HG03175 (cell line): ENCODE measurements at regions not wholly inside any gene's neighbourhood (a gene's known extent, or its start where the extent isn't known, plus 50 kb on each side); places are given as distances from the start of the nearest gene placed in this dataset.

Source experiments
- ATAC-seq: cut with Tn5 transposase; IDR thresholded peaks from one replicate; pipeline ENCODE4 v1.9.1; 2021; ENCODE audit warnings: mild to moderate bottlenecking, moderate library complexity; ENCODE audit not compliant: unreplicated experiment

DNA sequence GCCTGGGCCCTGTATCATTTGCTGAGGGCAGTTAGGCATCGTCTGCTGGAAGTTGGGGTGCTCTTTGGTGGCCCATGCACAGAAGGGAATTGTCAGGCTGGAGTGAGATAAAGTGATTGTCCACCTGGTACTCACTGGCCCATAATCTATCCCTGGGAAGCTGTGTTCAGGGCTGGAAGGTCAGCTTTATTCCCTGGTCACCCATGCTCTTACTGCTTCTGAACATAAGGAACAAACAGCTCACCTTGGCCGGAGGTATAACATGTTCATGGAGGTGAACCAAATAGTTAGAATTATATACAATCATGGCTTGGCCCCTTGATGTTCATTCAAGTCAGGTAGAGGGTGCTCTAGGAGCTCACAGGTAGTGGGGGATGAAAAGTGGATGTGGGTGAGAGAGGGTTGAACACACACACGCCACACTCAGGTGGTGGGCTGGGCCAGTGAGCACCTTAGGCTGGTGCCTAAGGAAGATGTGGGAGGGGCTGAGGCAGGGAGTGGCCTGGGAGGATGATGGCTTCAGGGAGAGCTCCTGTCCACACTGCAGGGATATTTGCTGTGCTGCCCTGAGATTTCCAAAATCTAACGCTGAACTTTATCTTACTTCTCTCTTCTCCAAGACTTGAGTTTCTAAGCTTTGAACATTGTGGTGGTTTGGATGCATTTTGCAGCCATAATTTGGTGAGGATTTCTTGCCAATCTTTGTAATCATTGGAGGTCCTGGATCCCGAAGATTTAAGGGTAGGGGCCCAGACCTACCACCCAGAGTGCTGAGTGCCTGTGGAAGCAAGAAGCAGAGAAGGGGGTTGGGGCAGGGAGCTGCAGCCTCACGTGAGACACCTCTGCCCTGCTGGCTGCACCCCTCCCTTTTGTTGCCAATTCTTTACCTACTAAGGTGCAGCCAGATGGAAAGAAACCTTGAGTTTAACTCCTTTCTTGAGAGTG, 420.6 kb downstream of the ZNF536 start:
- ATAC-seq = no peak

DNA sequence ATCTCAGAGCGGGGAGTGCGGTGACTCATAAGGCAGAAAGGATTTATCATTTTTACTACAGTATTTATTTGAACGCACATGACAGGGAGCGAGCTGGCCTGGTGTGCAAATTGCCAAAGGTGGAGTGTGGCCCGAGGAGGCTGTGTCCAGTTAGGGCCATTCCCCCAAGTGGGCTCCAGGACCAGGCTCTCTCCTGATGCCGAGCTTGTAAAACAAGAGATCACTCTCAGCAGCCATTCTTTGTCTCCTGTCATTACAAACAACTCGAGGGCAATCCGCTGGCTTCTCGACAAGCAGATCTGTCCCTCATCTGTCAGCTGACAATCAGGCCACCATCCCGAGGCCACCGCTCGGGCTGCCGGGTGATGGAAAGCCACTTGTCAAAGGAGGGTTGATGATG, 418.9 kb downstream of the ZNF536 start:
- ATAC-seq = no peak

DNA sequence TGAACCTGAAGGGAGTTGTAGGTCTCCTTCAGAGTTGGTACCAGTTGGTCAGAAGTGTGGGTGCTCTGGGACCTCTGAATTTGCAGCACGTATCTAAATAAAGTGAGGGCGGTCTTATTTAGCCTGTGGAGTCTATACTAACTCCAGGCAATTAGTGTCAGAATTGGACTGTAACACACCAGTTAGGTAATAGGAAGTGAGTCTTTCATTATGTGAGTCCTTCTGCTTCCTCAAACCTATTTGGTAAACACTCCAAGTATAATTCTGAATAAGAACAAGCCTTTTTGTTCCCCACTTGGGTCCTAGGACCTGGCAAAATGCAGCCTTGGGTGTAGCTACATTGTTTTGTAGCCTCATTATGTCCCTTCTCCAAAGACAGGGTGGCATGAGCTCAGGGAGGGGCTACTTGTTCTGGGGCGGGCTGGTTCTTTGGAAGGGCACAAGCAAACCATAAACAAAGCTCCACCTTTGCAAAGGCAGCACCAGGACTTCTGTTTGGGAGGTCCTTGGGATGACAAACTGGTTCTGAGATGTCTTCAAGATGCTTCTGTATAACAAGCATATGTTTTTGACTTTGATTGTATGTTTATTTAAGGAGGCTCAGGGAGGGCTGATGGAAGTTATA, 418.0 kb downstream of the ZNF536 start:
- no peak for ATAC-seq

DNA sequence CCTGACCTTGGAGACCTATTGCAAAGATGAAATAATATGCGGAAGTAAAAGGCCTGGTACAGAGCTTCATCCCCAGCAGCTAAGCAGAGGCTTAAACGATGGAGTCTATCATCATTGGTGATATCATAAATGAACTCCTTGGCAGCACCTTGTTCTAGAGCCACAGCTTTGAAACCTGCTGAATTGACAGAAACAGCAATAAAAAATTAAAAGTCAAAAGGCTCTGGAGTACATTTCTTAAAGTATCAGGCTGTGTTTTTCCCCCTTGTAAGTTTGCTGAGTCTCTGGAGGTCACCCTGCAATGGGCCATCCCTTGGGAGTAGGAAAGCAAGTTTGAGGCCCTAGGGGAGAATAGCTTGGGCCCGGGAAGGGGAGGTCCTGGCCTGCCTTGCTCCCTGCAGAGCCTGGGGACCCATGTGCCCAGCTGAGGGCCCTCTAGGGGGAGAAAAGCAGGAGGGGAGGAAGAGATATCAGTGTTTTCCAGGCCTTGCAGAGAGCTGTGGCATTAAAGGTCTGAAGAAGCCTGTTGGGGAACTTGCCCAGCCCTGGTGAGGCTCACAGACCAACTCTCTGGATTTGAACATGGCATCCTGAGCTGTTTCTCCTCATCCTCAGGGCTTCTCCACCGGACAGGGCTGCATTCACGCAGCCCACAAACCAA, 416.1 kb downstream of the ZNF536 start:
- ATAC-seq = no peak

DNA sequence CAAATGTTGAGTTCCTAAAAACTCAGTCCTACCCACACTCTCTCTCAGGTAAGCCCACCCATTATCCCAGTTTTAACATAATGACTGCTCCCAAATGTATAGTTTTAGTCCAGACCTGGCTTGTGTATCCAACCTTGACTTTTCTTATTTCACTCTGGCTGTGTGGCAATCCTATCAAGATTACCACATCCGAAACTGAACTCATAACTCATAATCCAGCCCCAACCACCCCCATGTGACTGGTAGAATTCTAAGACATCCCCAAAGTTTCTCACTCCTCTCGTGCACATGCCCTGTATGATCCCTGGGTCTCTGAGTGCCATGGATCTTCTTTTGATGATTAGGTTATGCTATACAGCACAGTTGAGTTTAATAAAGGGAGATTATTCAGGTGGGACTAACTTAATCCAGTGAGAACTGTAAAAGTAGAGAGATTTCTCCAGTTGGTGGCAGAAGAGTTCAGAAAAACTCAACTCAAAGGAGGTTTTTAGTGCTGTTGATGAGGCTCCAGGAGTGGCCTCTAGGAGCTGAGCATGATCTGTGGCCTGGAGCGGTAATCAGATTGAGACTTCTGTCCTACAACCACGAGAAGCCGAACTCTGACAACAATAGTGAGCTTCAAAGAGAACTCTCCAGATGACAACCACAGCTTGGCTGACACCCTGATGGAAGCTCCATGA, 413.4 kb downstream of the ZNF536 start:
- no peak for ATAC-seq

DNA sequence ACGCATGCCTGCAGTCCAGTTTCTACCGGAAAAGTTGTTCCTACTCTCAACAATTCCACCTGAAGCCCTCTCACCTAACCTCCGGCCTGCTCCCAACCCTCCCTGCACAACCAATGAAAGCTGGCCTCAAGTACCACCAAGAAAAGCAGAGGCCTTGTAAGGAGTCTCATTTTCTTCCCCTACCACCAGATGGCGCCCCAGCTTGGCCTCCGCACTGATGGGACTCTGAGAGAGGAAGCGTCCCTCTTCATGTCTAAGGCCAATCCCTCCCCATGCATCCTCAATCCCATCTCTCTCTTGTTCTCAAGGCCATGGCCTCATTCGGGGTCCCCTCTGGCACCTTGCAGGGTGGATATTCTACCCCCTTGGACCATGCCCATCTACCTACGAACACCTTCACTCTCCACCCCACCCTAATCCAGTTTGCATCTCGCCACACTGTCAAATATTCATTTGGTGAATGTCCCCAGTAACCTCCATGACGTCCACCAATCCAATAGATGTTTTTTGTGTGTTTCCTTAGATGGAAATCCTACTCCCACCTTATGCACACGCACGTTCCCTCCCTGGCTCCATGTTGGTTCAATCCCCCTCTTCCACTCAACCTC, 412.8 kb downstream of the ZNF536 start:
- ATAC-seq = no peak

DNA sequence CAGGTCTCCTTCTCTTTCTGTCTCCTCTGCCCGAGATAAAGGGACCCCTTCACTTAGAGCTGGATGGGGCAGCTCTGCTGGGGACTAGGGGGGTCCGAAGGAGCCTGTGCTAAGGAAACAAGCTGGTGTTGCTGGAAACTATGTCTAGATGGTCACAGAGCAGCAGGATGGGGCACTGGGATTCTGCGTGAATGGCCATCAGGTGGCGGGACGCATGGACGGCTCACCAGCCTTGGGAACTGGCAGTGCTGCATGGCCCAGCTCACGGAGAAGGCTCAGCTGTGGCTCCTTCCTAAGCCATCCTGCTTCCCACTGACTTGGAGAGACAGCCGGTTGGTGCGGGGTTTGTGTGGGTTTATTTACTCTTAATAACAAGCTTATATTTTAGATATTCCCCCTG, 411.8 kb downstream of the ZNF536 start:
- no peak for ATAC-seq

DNA sequence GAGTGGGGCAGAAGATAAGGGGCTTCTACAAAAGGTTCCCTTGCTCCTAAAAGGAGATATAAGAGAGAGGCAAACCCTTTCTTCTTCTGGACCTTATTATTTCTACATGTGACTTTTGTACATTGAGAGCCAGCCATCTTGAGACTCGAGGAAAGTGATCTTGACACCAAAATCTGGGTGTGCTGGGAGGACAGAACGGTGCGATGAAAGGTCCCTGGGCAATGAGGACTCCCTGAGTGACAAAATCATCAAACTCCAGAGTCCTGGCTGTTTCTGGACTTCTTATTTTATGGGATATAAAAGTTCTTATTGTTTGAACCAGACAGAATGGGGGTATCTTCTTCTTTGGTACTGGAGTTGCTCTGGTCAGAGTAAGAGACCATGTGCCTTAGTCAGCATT, 411.0 kb downstream of the ZNF536 start:
- no peak for ATAC-seq

DNA sequence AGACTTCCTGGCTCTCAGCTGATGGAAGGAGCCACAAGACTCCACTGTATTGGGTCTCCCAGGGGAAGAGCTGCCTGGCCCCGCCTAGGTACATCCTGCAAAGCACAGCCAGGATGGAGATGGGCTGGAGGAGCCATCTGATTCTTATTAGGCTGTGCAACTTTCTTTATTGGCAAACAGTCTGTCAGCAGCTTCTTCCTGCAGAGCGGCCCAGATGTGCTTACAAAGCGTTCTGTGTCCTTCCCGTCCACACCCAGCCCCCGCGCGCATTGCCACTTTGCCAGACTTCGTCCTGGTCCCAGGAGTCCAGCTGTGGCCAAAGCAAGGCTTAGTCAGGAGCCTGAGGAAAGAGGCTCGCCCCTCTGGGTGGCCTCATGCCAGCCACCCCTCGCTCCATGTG, 409.3 kb downstream of the ZNF536 start:
- no peak for ATAC-seq

DNA sequence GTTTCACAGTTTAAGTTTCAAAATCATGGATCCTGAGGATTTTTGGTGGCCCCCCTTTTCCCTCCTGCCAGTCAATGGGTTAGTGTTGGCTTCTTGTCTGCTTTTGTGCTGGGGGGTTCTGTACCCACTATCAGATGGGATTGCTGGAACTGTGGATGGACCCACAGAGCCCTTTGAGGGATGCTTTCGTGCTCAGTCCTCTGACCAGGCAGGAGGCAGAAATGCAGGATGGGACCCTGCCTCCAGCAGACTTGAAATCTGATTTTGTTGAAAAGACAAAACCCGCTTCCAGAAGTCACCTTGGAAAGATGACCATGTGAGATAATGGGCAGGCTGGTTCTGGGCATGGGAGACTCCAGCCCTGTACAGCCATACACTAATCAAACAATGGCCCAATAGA, 408.9 kb downstream of the ZNF536 start:
- ATAC-seq = no peak

DNA sequence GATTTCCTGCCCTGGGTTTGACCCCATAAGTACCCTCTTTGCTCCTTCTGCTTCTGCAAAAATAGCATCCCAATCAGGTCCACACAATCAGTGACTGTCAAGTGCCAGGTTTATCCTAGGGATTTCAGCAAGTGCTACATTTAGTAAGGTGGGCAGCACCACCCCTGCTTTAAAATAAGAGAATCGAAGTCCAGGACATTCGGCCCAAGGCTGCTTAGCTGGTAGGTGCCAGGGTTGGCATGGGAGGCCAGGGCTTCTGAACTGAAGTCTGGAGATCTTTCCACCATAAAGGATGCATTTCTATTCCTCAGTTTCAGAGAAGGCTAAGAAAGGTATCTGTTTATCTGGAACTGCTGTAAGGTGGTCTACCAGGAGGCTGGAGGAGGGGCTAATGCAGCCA, 408.3 kb downstream of the ZNF536 start:
- ATAC-seq = no peak

DNA sequence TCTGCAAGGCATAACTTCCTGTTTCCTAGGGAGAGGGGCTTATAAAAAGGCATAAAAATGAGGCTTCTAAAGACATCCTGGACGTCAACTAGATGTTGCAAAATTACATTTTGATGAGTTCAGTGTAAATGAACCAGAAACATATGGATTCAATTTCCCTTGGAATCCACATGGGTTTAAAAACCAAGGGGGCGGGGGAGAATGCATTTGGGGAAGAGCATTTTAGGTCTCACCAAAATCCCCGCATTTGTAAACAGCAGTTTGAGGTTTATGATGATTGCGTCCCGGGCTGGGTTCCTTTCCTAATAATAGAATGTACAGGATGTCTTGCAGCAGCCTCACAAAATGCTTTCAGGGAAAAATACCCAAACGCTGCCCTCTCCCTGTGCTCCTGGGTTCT, 407.8 kb downstream of the ZNF536 start:
- no peak for ATAC-seq

DNA sequence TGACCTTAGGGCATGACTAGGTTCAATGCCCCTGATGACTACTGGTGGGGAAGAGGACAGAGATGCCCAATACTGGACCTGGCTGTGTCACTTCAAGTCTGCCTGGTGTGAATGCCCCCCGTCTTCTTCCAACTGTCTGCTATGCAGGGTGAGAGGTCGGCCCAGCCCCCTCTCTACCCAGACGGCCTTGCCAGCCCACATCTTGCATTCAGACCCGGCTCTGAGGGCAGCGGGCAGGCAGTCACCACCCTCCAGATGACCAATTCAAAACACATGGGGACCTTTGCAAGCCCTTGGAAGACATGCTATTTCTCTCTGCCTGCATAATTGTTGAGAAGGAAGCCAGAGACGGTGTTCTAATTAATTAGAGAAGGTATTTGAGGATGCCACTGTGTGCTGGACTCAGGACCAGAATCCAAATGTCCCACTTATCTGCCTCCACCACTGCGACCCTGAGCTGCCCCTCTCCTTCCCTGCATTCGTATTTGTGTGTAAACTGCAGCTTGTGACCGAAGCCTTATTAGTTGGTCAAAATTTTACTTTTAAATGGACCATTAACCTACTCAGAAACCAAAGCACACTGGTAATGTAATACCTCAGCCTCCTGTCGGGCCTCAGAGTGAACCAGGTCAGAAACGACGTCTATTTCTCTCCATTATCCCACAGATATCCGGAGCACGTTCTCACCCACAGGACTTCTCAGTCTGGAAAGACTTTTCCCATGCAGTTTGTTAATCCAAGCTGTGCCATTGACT, 407.0 kb downstream of the ZNF536 start:
- no peak for ATAC-seq

DNA sequence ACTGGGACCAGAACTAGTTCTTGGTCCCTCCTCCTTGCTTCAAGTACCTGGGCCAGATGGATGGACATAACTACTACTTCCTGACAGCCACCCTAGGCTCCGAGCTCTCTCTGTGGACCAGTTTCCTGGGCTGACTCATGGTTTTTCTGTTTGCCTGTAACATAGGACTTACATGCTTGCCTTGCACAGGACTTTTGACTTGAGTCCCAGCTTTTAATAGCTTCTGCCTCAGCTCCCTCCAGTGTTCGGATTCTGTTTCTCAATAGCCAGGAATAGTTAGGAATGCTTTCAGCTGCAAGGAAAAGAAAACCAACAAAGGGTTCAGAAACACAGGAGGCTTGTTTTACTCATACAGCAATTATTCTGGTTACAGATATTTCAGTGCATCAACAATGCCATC, 405.9 kb downstream of the ZNF536 start:
- ATAC-seq = no peak

DNA sequence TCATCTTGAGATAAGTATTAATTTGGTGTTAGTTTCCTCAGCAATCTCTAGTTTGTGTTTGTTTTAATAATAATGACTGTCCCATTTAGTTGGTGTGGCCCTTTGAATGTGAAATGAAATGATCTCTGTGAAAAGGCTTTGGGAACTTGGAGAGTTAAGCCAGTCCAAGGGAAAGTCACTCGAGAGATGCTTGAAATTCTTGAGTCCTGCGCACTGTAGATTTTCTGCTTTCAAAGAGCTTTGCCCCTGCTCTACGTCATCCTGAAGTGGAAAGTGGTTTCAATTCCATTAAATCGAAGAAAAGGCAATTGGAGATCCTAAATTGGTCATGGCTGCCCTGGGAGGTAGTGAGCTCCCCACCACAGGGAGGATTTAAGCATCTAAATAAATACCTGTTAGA, 403.8 kb downstream of the ZNF536 start:
- ATAC-seq = no peak

DNA sequence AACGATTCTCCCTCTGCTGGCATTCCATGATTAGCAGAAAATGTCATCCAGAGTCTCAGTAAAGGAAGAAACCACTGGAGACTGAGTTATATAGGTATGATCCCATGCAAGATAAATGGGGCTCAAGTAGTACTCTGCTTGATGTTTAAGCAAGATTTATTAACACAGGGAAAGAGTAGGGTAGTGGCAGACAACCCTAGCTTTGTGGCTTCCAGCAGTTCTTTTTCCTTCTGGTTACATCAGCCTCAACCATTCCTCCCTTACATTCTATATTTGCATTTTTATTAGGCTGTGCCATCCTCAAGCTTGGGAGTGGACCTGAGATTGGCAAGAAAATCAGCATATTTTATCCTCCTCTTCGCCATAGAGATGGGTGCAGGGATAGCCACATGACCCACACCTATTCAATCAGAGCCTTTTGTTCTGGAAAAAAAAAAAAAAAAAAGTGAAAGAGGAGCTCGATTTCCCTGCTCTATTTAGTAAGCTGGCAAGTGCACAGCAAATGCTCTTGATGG, 402.1 kb downstream of the ZNF536 start:
- ATAC-seq = no peak

DNA sequence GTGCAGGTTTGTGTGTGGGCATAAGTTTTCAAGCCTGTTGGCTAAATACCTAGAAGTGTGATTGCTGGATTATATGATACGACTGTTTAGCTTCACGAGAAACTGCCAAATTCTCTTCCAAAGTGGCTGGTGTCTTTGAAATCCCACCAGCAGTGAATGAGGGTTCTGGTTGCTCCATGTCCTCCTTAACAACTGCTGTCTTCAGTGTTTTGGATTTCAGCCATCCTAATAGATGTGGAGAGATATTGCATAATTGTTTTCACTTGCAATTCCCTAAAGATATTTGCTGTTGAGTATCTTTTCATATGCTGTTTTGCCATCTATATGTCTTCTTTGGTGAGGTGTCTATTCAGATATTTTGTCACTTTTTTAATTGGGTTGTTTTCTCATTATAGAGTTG, 390.5 kb downstream of the ZNF536 start:
- ATAC-seq = no peak

DNA sequence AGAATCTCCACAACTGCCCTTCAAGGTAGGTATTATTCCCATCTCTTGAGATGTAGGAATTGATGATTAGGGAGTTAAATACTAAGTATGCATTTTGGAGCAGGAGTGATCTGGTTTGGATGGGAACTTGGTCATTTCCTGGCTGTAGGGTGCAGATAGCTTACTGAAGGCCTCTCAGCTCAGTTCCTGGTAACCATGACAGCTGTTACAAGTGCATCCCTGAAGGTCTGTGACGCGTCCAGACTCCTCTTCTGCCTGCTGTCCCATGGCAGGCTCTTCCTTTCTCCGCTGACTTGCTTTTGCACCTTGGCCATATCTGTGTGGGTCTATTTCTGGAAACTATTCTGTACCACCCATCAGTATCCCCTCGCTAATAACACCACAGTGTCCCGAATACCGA, 387.8 kb downstream of the ZNF536 start:
- no peak for ATAC-seq

DNA sequence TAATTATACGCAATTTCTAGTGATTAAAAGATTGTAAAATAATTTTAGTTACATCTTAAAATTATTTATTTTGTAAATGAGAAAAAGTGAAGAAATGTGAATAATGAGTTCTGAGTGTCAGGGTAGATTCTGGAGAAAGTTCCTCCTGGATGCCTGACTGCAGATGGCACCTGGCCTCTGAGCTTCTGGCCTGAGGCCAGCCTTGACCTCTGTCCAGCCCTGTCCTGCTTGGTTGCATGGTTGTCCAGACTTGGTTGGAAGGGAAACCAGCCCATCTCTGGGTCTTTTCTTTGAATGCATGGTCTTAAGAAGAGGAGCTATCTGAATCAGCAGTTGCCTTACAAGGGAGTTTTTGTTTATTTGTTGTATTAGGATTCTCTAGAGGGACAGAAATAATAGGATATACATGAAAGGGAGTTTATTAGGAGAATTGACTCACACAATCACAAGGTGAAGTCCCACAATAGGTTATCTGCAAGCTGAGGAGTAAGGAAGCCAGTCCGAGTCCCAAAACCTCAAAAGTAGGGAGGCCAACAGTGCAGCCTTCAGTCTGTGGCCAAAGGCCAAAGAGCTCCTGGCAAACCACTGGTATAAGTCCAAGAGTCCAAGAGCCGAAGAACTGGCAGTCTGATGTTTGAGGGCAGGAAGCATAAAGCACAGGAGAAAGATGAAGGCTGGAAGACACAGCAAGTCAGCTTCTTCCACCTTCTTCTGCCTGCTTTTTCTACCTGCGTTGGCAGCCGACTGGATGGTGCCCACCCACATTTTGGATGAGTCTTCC, 385.8 kb downstream of the ZNF536 start:
- no peak for ATAC-seq
